ES-I3 (cell line): ENCODE measurements at regions not wholly inside any gene's neighbourhood (a gene's known extent, or its start where the extent isn't known, plus 50 kb on each side); places are given as distances from the start of the nearest gene placed in this dataset.

ENCODE experiments used
- H3K36me3 ChIP-seq: 2 replicates; pipeline ENCODE4 v1.6.1; 2013; ENCODE audit warnings: mild to moderate bottlenecking, low read length, control low read depth, moderate library complexity; ENCODE audit not compliant: insufficient read depth
- H3K4me1 ChIP-seq: 2 replicates; pipeline ENCODE4 v1.6.1; 2013; ENCODE audit warnings: mild to moderate bottlenecking, control low read depth, low read length; ENCODE audit not compliant: insufficient read depth
- H3K9ac ChIP-seq: 2 replicates; pipeline ENCODE4 v1.6.1; 2013; ENCODE audit warnings: low read depth, mild to moderate bottlenecking, low read length, moderate library complexity
- H3K9me3 ChIP-seq: 2 replicates; pipeline ENCODE4 v1.6.1; 2013; ENCODE audit warnings: mild to moderate bottlenecking, low read length, moderate library complexity; ENCODE audit not compliant: control insufficient read depth, insufficient read depth

GRCh38 chr16:75780669-75781068 lies 54.4 kb upstream of the CPHXL start:
- Histone ChIP-seq H3K9ac (no peak overlapping the region), H3K9me3 (no peaks in the 10 kb centered on the region), H3K4me1 (no peaks in the 10 kb centered on the region), H3K36me3 (no peaks in the 10 kb centered on the region)

GRCh38 chr16:75781683-75782343 lies 55.5 kb upstream of the CPHXL start:
- no peaks in the 10 kb centered on the region for H3K36me3 ChIP-seq
- no peaks in the 10 kb centered on the region for H3K4me1 ChIP-seq
- no peak overlapping the region for H3K9ac ChIP-seq
- H3K9me3 ChIP-seq = no peaks in the 10 kb centered on the region

- no peaks in the 10 kb centered on the region for H3K4me1 ChIP-seq
- no peaks in the 10 kb centered on the region for H3K36me3 ChIP-seq
- H3K9me3 ChIP-seq = no peaks in the 10 kb centered on the region
- H3K9ac ChIP-seq = no peak overlapping the region
Measured at GRCh38 chr16:75787440-75787839, 61.1 kb upstream of the CPHXL start.

- no peak overlapping the region for H3K9ac ChIP-seq
- H3K9me3 ChIP-seq = no peaks in the 10 kb centered on the region
- no peaks in the 10 kb centered on the region for H3K36me3 ChIP-seq
- H3K4me1 ChIP-seq = no peaks in the 10 kb centered on the region
Measured at GRCh38 chr16:75789237-75789636, 62.9 kb upstream of the CPHXL start.

- no peaks in the 10 kb centered on the region for H3K4me1 ChIP-seq
- H3K36me3 ChIP-seq = no peaks in the 10 kb centered on the region
- H3K9ac ChIP-seq = no peak overlapping the region
- no peaks in the 10 kb centered on the region for H3K9me3 ChIP-seq
Measured at GRCh38 chr16:75792771-75793492, 66.6 kb upstream of the CPHXL start.

- Histone ChIP-seq H3K4me1 (no peaks in the 10 kb centered on the region), H3K9me3 (no peaks in the 10 kb centered on the region), H3K36me3 (no peaks in the 10 kb centered on the region), H3K9ac (no peak overlapping the region)
Measured at GRCh38 chr16:75793641-75794040, 67.4 kb upstream of the CPHXL start.

GRCh38 chr16:75794426-75794825 lies 68.1 kb upstream of the CPHXL start:
- no peaks in the 10 kb centered on the region for H3K4me1 ChIP-seq
- H3K9ac ChIP-seq = no peak overlapping the region
- no peaks in the 10 kb centered on the region for H3K9me3 ChIP-seq
- H3K36me3 ChIP-seq = no peaks in the 10 kb centered on the region

GRCh38 chr16:75798714-75799113 lies 72.4 kb upstream of the CPHXL start:
- Histone ChIP-seq H3K9ac (no peak overlapping the region), H3K36me3 (no peaks in the 10 kb centered on the region), H3K9me3 (no peaks in the 10 kb centered on the region), H3K4me1 (no peaks in the 10 kb centered on the region)

GRCh38 chr16:75801307-75801706 lies 75.0 kb upstream of the CPHXL start:
- Histone ChIP-seq H3K4me1 (no peaks in the 10 kb centered on the region), H3K9ac (no peak overlapping the region), H3K9me3 (no peaks in the 10 kb centered on the region), H3K36me3 (no peaks in the 10 kb centered on the region)

GRCh38 chr16:75803753-75804152 lies 77.5 kb upstream of the CPHXL start:
- Histone ChIP-seq H3K4me1 (no peaks in the 10 kb centered on the region), H3K36me3 (no peaks in the 10 kb centered on the region), H3K9me3 (no peaks in the 10 kb centered on the region), H3K9ac (no peak overlapping the region)

- H3K4me1 ChIP-seq = no peaks in the 10 kb centered on the region
- no peaks in the 10 kb centered on the region for H3K9me3 ChIP-seq
- H3K9ac ChIP-seq = no peak overlapping the region
Measured at GRCh38 chr16:75804368-75804767, 78.1 kb upstream of the CPHXL start.

GRCh38 chr16:75805946-75806345 lies 79.7 kb upstream of the CPHXL start:
- Histone ChIP-seq H3K4me1 (no peaks in the 10 kb centered on the region), H3K36me3 (no peaks in the 10 kb centered on the region), H3K9me3 (no peaks in the 10 kb centered on the region), H3K9ac (no peak overlapping the region)

More at GRCh38 chr16:75804368-75804767, 78.1 kb upstream of the CPHXL start:
- no peaks in the 10 kb centered on the region for H3K36me3 ChIP-seq

- no peaks in the 10 kb centered on the region for H3K9me3 ChIP-seq
Measured at GRCh38 chr16:75806487-75806886, 80.2 kb upstream of the CPHXL start.

GRCh38 chr16:75810342-75810741 lies 84.1 kb upstream of the CPHXL start:
- Histone ChIP-seq H3K4me1 (no peaks in the 10 kb centered on the region), H3K36me3 (no peaks in the 10 kb centered on the region), H3K9ac (no peak overlapping the region), H3K9me3 (no peaks in the 10 kb centered on the region)

More at GRCh38 chr16:75806487-75806886, 80.2 kb upstream of the CPHXL start:
- Histone ChIP-seq H3K4me1 (no peaks in the 10 kb centered on the region), H3K36me3 (no peaks in the 10 kb centered on the region), H3K9ac (no peak overlapping the region)

- H3K4me1 ChIP-seq = no peaks in the 10 kb centered on the region
- H3K36me3 ChIP-seq = no peaks in the 10 kb centered on the region
- no peaks in the 10 kb centered on the region for H3K9me3 ChIP-seq
- H3K9ac ChIP-seq = no peak overlapping the region
Measured at GRCh38 chr16:75811020-75811634, 84.8 kb upstream of the CPHXL start.
